GM12801 (cell line): ENCODE measurements at regions not wholly inside any gene's neighbourhood (a gene's known extent, or its start where the extent isn't known, plus 50 kb on each side); places are given as distances from the start of the nearest gene placed in this dataset.

Source experiments
- CTCF ChIP-seq: IDR thresholded peaks from one replicate; pipeline ENCODE4 v1.5.1; 2011; ENCODE audit warnings: control low read depth; ENCODE audit not compliant: insufficient read length; ENCODE audit errors: extremely low read depth

GRCh38 chr2:121017396-121017795, 267.6 kb downstream of the TFCP2L1 start:
- no peak for TF ChIP-seq CTCF

DNA sequence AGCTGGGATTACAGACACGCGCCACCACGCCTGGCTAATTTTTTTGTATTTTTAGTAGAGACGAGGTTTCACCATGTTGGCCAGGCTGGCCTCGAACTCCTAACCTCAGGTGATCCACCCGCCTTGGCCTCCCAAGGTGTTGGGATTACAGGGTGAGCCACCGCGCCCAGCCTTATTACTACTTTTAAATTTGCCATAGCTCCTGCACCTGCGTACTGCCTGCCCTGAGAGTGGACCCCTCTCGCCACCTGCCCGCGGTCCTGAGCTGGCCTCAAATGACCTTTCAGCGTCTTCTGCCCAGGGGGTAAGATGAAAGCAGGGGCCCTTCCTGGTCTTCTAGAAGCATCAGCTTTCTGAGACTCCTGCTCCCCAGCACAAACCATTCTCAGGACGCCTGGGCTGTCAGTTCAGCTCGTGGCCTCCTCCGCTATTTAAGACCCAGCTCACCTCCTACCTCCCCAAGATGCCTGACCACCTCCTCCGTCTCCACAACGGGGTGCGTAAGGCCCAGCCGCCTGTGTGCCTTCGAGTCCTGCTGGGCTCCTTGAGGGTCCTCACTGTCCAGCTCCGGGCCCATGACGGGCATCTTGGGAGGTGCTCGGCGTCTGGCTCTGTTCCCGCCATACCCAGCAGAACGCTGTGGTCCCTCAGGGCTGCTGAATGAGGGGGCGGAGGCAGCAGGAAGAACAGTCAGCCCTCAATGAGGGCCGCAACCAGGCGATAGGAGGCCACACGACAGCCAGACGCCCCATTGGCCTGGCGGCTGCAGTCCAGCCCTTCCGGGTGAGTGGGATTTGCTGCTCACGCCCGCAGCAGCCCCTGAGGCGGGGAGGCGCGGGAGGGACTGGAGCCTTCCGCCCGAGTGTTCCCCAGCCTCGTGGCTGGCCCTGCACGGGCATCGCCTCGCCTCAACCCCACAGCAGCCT, 266.6 kb downstream of the TFCP2L1 start:
- no peak for TF ChIP-seq CTCF

DNA sequence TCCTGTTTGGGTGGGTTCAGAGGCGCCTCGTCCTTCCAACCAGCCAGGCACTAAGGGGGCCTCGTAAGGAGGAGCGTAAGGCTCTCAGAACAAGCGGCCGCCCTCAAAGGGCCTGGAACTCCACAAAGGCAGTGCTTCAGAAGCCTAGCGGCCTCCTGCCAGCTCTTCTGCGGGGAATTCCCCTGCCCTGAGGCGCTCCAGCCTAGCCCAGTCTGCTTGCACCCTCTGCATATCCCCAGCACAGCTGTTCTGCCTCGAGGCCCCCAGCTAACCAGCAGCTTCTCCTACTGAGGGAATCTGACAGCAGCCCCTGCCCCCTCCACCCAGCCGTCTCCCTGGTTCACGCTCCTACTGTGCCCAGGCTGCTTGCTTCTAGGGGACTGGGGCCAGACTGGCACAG, 265.9 kb downstream of the TFCP2L1 start:
- no peak for TF ChIP-seq CTCF

- no peak for TF ChIP-seq CTCF
Observed at GRCh38 chr2:121019756-121020155, 265.2 kb downstream of the TFCP2L1 start.

DNA sequence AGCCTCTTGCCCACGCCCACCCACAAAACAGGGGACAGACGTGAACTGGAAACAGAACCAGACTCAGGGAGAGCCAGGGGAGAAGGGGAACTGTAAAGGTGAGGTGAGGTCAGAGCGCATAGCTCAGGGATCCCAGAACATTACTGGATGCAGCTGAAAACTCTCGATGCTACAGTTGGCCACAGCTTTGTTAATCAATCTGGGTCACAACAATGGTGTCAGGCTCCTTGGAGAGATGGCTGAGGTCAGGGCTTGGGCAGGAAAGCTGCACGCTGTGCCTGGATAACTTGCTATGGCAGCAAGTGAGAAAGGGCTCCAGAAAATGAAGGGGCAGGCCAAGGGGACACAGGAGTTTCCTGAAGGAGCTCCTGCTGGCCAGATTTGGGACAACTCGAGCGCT, 263.3 kb downstream of the TFCP2L1 start:
- no peak for TF ChIP-seq CTCF

DNA sequence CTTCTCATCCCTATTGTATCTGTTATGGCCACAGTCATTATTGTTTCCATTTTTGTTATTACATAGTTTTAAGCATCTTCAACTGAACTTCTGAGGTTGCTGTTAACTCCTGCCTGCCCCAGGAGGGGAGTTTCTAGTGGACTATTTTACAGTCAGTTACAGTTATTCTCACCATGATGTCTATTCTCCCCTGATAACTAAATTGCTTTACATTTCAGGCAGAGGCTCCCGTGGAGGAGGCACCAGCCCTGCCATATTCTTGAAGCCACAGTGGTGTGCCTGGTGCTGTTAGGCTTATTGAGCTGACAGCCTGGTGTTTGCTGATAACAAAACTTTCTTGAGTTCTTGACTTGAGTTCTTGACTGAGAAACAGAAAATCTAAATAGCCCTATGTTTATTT, 256.4 kb downstream of the TFCP2L1 start:
- no peak for TF ChIP-seq CTCF

- no peak for TF ChIP-seq CTCF
Observed at GRCh38 chr2:121030523-121030922, 254.5 kb downstream of the TFCP2L1 start.
